Astrocyte (in vitro differentiated cells and primary cell): ENCODE measurements at regions not wholly inside any gene's neighbourhood (a gene's known extent, or its start where the extent isn't known, plus 50 kb on each side); places are given as distances from the start of the nearest gene placed in this dataset.

ENCODE experiments used
- DNase-seq: peaks from one replicate; pipeline ENCODE4 v3.0.0-alpha.2; 2010; ENCODE audit warnings: low read depth
- FAIRE-seq: peaks from 2 replicates; lab custom pipeline; 2011; peaks lifted over from hg19 to GRCh38; lab: Jason Lieb, UNC
- H2AFZ ChIP-seq: 2 replicates; pipeline ENCODE4 v1.6.0; 2012; ENCODE audit warnings: low read depth, low read length, inconsistent platforms
- H3K27ac ChIP-seq: 2 replicates; pipeline ENCODE4 v1.5.1; 2011; ENCODE audit warnings: low read depth, low read length, inconsistent platforms
- H3K27me3 ChIP-seq: 2 replicates; pipeline ENCODE4 v1.6.0; 2011; ENCODE audit warnings: low read length, inconsistent platforms; ENCODE audit not compliant: insufficient read depth
- H3K36me3 ChIP-seq: 2 replicates; pipeline ENCODE4 v1.5.1; 2011; ENCODE audit warnings: low read length, inconsistent platforms; ENCODE audit not compliant: insufficient read depth
- H3K4me1 ChIP-seq: 2 replicates; pipeline ENCODE4 v1.5.1; 2011; ENCODE audit warnings: low read length, inconsistent platforms; ENCODE audit not compliant: insufficient read depth
- H3K4me2 ChIP-seq: 2 replicates; pipeline ENCODE4 v1.6.0; 2012; ENCODE audit warnings: low read length, inconsistent platforms
- H3K4me3 ChIP-seq: 2 replicates; pipeline ENCODE4 v1.5.1; 2011; ENCODE audit warnings: low read depth, mild to moderate bottlenecking, low read length, inconsistent platforms; ENCODE audit not compliant: insufficient read depth
- H3K79me2 ChIP-seq: 2 replicates; pipeline ENCODE4 v1.6.0; 2012; ENCODE audit warnings: mild to moderate bottlenecking, low read length, inconsistent platforms; ENCODE audit not compliant: insufficient read depth
- H3K9ac ChIP-seq: 2 replicates; pipeline ENCODE4 v1.6.0; 2012; ENCODE audit warnings: mild to moderate bottlenecking, low read length, inconsistent platforms
- H3K9me3 ChIP-seq: 2 replicates; pipeline ENCODE4 v1.5.1; 2012; ENCODE audit warnings: low read depth, mild to moderate bottlenecking, low read length, inconsistent platforms; ENCODE audit not compliant: insufficient read depth
- H4K20me1 ChIP-seq: 2 replicates; pipeline ENCODE4 v1.6.0; 2012; ENCODE audit warnings: low read length, inconsistent platforms; ENCODE audit not compliant: insufficient read depth
- H3K27ac Mint-ChIP-seq: one replicate; pipeline ENCODE4 v1.8.0; 2021; ENCODE audit warnings: mild to moderate bottlenecking, mixed read lengths; ENCODE audit not compliant: unreplicated experiment
- H3K27me3 Mint-ChIP-seq: one replicate; pipeline ENCODE4 v1.8.0; 2021; ENCODE audit warnings: low read depth, mixed read lengths; ENCODE audit not compliant: unreplicated experiment
- H3K36me3 Mint-ChIP-seq: one replicate; pipeline ENCODE4 v1.8.0; 2021; ENCODE audit warnings: low read depth, mixed read lengths; ENCODE audit not compliant: unreplicated experiment
- H3K4me1 Mint-ChIP-seq: one replicate; pipeline ENCODE4 v1.8.0; 2021; ENCODE audit warnings: low read depth, mixed read lengths; ENCODE audit not compliant: unreplicated experiment
- H3K4me3 Mint-ChIP-seq: one replicate; pipeline ENCODE4 v1.8.0; 2021; ENCODE audit warnings: mild to moderate bottlenecking, moderate library complexity, mixed read lengths; ENCODE audit not compliant: unreplicated experiment
- H3K9me3 Mint-ChIP-seq: one replicate; pipeline ENCODE4 v1.8.0; 2021; ENCODE audit warnings: mild to moderate bottlenecking, mixed read lengths; ENCODE audit not compliant: unreplicated experiment
- EZH2 ChIP-seq: IDR thresholded peaks from 2 replicates; pipeline ENCODE4 v1.6.1; 2012; ENCODE audit warnings: mild to moderate bottlenecking, low read length, inconsistent platforms; ENCODE audit not compliant: insufficient read depth
- TF ChIP-seq, protein P1 (sequence below): IDR thresholded peaks from 2 replicates; pipeline ENCODE4 v1.5.1; 2011; ENCODE audit warnings: low read depth, mild to moderate bottlenecking, inconsistent platforms, low read length, moderate library complexity; ENCODE audit not compliant: insufficient read depth

DNA sequence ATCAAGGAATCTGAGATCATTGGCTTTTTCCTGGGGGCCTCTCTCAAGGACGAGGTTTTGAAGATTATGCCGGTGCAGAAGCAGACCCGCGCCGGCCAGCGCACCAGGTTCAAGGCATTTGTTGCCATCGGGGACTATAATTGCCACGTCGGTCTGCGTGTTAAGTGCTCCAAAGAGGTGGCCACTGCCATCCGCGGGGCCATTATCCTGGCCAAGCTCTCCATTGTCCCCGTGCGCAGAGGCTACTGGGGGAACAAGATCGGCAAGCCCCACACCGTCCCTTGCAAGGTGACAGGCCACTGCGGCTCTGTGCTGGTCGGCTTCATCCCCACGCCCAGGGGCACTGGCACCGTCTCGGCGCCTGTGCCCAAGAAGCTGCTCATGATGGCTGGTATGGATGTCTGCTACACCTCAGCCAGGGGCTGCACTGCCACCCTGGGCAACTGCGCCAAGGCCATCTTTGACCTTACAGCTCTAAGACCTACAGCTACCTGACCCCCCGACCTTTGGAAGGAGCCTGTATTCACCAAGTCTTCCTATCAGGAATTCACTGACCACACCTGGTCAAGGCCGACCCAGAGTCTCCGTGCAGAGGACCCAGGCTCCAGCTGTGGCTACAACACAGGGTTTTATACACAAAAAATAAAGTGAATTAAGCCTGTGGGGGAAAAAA, 141.8 kb downstream of the SOCS6 start:
- FAIRE-seq (no peak), DNase-seq (no peak)
- H3K9me3 ChIP-seq, result no peaks in the 10 kb centered on the region
- no peak overlapping the region for H2AFZ ChIP-seq
- no peaks in the 10 kb centered on the region for H3K27me3 ChIP-seq
- no peak overlapping the region for H3K4me2 ChIP-seq
- Mint-ChIP-seq H3K27me3 (no peaks in the 10 kb centered on the region), H3K9me3 (peaks cover 8% of the 10 kb centered on the region), H3K4me1 (no peaks in the 10 kb centered on the region), H3K27ac (no peak overlapping the region), H3K36me3 (no peaks in the 10 kb centered on the region), H3K4me3 (no peak overlapping the region)
- no peaks in the 10 kb centered on the region for H3K36me3 ChIP-seq
- no peaks in the 10 kb centered on the region for H3K79me2 ChIP-seq
- no peak overlapping the region for H3K9ac ChIP-seq
- TF ChIP-seq, protein P1, sequence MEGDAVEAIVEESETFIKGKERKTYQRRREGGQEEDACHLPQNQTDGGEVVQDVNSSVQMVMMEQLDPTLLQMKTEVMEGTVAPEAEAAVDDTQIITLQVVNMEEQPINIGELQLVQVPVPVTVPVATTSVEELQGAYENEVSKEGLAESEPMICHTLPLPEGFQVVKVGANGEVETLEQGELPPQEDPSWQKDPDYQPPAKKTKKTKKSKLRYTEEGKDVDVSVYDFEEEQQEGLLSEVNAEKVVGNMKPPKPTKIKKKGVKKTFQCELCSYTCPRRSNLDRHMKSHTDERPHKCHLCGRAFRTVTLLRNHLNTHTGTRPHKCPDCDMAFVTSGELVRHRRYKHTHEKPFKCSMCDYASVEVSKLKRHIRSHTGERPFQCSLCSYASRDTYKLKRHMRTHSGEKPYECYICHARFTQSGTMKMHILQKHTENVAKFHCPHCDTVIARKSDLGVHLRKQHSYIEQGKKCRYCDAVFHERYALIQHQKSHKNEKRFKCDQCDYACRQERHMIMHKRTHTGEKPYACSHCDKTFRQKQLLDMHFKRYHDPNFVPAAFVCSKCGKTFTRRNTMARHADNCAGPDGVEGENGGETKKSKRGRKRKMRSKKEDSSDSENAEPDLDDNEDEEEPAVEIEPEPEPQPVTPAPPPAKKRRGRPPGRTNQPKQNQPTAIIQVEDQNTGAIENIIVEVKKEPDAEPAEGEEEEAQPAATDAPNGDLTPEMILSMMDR, result no peak
- TF ChIP-seq EZH2, result no peak
- H4K20me1 ChIP-seq, result no peaks in the 10 kb centered on the region
- H3K4me3 ChIP-seq, result no peak overlapping the region
- H3K27ac ChIP-seq, result no peak overlapping the region
- H3K4me1 ChIP-seq, result peaks cover 5% of the 10 kb centered on the region

GRCh38 chr18:70429847-70430500, 141.1 kb downstream of the SOCS6 start:
- no peak overlapping the region for H2AFZ ChIP-seq
- H3K27ac Mint-ChIP-seq, result no peak overlapping the region
- H3K27me3 ChIP-seq, result no peaks in the 10 kb centered on the region
- H3K27me3 Mint-ChIP-seq, result no peaks in the 10 kb centered on the region
- H3K36me3 ChIP-seq, result no peaks in the 10 kb centered on the region
- no peak for TF ChIP-seq EZH2
- TF ChIP-seq, protein P1, result no peak
- peaks cover 8% of the 10 kb centered on the region for H3K9me3 Mint-ChIP-seq
- peaks cover 5% of the 10 kb centered on the region for H3K4me1 ChIP-seq
- no peak for FAIRE-seq
- no peaks in the 10 kb centered on the region for H3K36me3 Mint-ChIP-seq
- no peaks in the 10 kb centered on the region for H3K79me2 ChIP-seq
- DNase-seq, result no peak
- H3K4me3 Mint-ChIP-seq, result no peak overlapping the region
- H3K4me3 ChIP-seq, result no peak overlapping the region
- H3K27ac ChIP-seq, result no peak overlapping the region
- no peaks in the 10 kb centered on the region for H3K9me3 ChIP-seq
- no peak overlapping the region for H3K4me2 ChIP-seq
- H3K4me1 Mint-ChIP-seq, result no peaks in the 10 kb centered on the region
- no peaks in the 10 kb centered on the region for H4K20me1 ChIP-seq
- no peak overlapping the region for H3K9ac ChIP-seq

- no peaks in the 10 kb centered on the region for H3K79me2 ChIP-seq
- no peak for FAIRE-seq
- H3K4me3 ChIP-seq, result no peak overlapping the region
- H3K36me3 ChIP-seq, result no peaks in the 10 kb centered on the region
- TF ChIP-seq EZH2, result no peak
- TF ChIP-seq, protein P1, result no peak
- H3K9me3 ChIP-seq, result no peaks in the 10 kb centered on the region
- no peaks in the 10 kb centered on the region for H4K20me1 ChIP-seq
- Mint-ChIP-seq H3K4me3 (no peak overlapping the region), H3K27ac (no peak overlapping the region), H3K36me3 (no peaks in the 10 kb centered on the region), H3K4me1 (peaks cover 3% of the 10 kb centered on the region), H3K9me3 (peaks cover 8% of the 10 kb centered on the region), H3K27me3 (no peaks in the 10 kb centered on the region)
- no peak overlapping the region for H3K9ac ChIP-seq
- H3K4me1 ChIP-seq, result peaks cover 11% of the 10 kb centered on the region
- no peak overlapping the region for H3K27ac ChIP-seq
- no peak overlapping the region for H3K4me2 ChIP-seq
- H3K27me3 ChIP-seq, result no peaks in the 10 kb centered on the region
- DNase-seq, result no peak
- no peak overlapping the region for H2AFZ ChIP-seq
Observed at GRCh38 chr18:70428439-70428838, 139.6 kb downstream of the SOCS6 start.
